ENCODE measurements at regions not wholly inside any gene's neighbourhood (a gene's known extent, or its start where the extent isn't known, plus 50 kb on each side); places are given as distances from the start of the nearest gene placed in this dataset.

DNA sequence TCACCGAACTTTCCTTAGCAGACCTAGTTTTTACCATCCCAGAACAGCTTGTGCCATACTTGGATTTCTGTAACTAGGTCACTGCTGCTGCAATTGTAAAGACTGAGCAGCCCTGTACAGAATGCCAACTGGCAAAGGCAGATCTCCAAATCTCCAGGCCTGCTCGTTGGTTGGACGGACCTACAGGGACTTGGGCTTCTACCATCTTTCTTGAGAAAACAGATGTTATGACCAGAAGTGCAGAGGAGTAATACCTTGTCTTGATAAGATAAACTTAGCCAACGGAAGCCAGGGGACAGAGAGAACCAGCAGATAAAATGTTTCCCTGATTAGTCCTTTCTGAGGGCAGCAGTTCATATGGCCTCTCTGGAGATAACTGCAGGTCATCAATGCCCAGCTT is 304.1 kb downstream of the RFPL4B start:
- DNase-seq (no peak), ATAC-seq (ENCODE audit: low FRiP score in 2 of 2) (no peak)
- 70 to 73% methylated on average over 4 of the region's 4 CpGs for WGBS, 2 donors

GRCh38 chr6:112659912-112660311 is 312.8 kb downstream of the RFPL4B start:
- H3K27me3 ChIP-seq = no peaks in the 10 kb centered on the region
- H3K9me3 ChIP-seq = no peaks in the 10 kb centered on the region
- H3K4me1 ChIP-seq = no peaks in the 10 kb centered on the region
- ATAC-seq (ENCODE audit: low FRiP score in 2 of 2) (no peak), DNase-seq (no peak)
- H3K4me3 ChIP-seq = no peak overlapping the region
- no peak for TF ChIP-seq POLR2AphosphoS5 (IDR thresholded peaks at IDR 0.05)
- no peak for TF ChIP-seq POLR2A (IDR thresholded peaks at IDR 0.05)
- no peak for TF ChIP-seq CTCF (IDR thresholded peaks at IDR 0.05)
- no peak for TF ChIP-seq EP300 (IDR thresholded peaks at IDR 0.05)
- no peak overlapping the region for H3K27ac ChIP-seq
- H3K36me3 ChIP-seq = no peaks in the 10 kb centered on the region

More for the DNA sequence above, 304.1 kb downstream of the RFPL4B start:
- Histone ChIP-seq H3K27me3 (no peaks in the 10 kb centered on the region), H3K4me1 (no peaks in the 10 kb centered on the region), H3K9me3 (no peaks in the 10 kb centered on the region), H3K27ac (no peak overlapping the region), H3K36me3 (no peaks in the 10 kb centered on the region), H3K4me3 (no peak overlapping the region)
- no peak for TF ChIP-seq POLR2AphosphoS5 (IDR thresholded peaks at IDR 0.05)
- TF ChIP-seq POLR2A (IDR thresholded peaks at IDR 0.05) = no peak
- TF ChIP-seq CTCF (IDR thresholded peaks at IDR 0.05) = no peak
- TF ChIP-seq EP300 (IDR thresholded peaks at IDR 0.05) = no peak

DNA sequence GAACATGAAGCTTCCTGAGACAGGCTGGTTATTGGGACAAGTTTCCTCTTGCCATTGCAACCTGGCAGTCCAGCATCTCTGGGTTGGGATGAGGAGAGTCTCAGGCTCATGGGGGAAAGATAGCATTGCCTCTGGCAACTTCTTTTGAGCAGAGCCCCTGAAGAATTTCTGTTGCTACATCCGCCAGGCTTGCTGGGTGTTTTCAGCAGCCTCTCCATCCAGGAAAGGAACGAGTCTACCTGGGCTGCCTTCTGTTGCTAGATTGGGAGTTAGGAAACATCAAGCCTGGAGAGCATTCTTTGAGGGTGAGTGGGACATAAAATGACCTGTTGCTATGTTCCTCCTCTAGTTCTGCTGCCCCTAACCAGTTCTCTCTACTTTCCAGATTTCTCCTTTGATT is 313.5 kb downstream of the RFPL4B start:
- Histone ChIP-seq H3K4me1 (no peaks in the 10 kb centered on the region), H3K27ac (no peak overlapping the region), H3K27me3 (no peaks in the 10 kb centered on the region), H3K9me3 (no peaks in the 10 kb centered on the region), H3K4me3 (no peak overlapping the region), H3K36me3 (no peaks in the 10 kb centered on the region)
- WGBS, 2 donors = 80 to 86% methylated on average over 2 of the region's 2 CpGs
- TF ChIP-seq POLR2AphosphoS5 (IDR thresholded peaks at IDR 0.05) (no peak), CTCF (IDR thresholded peaks at IDR 0.05) (no peak), POLR2A (IDR thresholded peaks at IDR 0.05) (no peak), EP300 (IDR thresholded peaks at IDR 0.05) (no peak)
- no peak for ATAC-seq (ENCODE audit: low FRiP score in 2 of 2)
- DNase-seq = no peak

- Histone ChIP-seq H3K27me3 (no peaks in the 10 kb centered on the region), H3K36me3 (no peaks in the 10 kb centered on the region), H3K4me1 (no peaks in the 10 kb centered on the region), H3K27ac (no peak overlapping the region), H3K4me3 (no peak overlapping the region), H3K9me3 (no peaks in the 10 kb centered on the region)
- WGBS, 2 donors = 82 to 84% methylated on average over 4 of the region's 4 CpGs
- TF ChIP-seq CTCF (IDR thresholded peaks at IDR 0.05) (no peak), EP300 (IDR thresholded peaks at IDR 0.05) (no peak), POLR2AphosphoS5 (IDR thresholded peaks at IDR 0.05) (no peak), POLR2A (IDR thresholded peaks at IDR 0.05) (no peak)
- DNase-seq (no peak), ATAC-seq (ENCODE audit: low FRiP score in 2 of 2) (no peak)
Observed at GRCh38 chr6:112663698-112664097, 316.6 kb downstream of the RFPL4B start.

- no peak for TF ChIP-seq EP300 (IDR thresholded peaks at IDR 0.05)
- no peak for TF ChIP-seq CTCF (IDR thresholded peaks at IDR 0.05)
- no peak for TF ChIP-seq POLR2A (IDR thresholded peaks at IDR 0.05)
- no peak for TF ChIP-seq POLR2AphosphoS5 (IDR thresholded peaks at IDR 0.05)
- WGBS, 2 donors = 75 to 87% methylated on average over 2 of the region's 2 CpGs
- no peak for DNase-seq
- Histone ChIP-seq H3K36me3 (no peaks in the 10 kb centered on the region), H3K4me3 (no peak overlapping the region), H3K27me3 (no peaks in the 10 kb centered on the region), H3K9me3 (no peaks in the 10 kb centered on the region), H3K27ac (no peak overlapping the region), H3K4me1 (no peaks in the 10 kb centered on the region)
- no peak for ATAC-seq (ENCODE audit: low FRiP score in 2 of 2)
Observed at GRCh38 chr6:112665114-112665513, 318.0 kb downstream of the RFPL4B start.
